Epithelial cell of proximal tubule (primary cell): ENCODE measurements at regions not wholly inside any gene's neighbourhood (a gene's known extent, or its start where the extent isn't known, plus 50 kb on each side); places are given as distances from the start of the nearest gene placed in this dataset.
A peak's percentile ranks its signal among the peaks of the same experiment; 100 is the strongest.

Source experiments
- DNase-seq: peaks from one replicate; pipeline ENCODE4 v3.0.0-alpha.2; 2011; ENCODE audit warnings: low read depth
- H3K4me3 ChIP-seq: 2 replicates; pipeline ENCODE4 v1.5.1; 2011; ENCODE audit warnings: low read depth, mild to moderate bottlenecking, low read length
- CTCF ChIP-seq: conservative IDR thresholded peaks from 2 replicates; pipeline ENCODE4 v1.5.1; 2012; ENCODE audit warnings: low read depth, mild to moderate bottlenecking, low read length

- TF ChIP-seq CTCF, result no peak
- no peak overlapping the region for H3K4me3 ChIP-seq
- peak; percentile 70 for DNase-seq
These were observed 236.9 kb downstream of the AR start for GRCh38 chrX:67780694-67781109.

GRCh38 chrX:67781132-67781531 lies 237.3 kb downstream of the AR start:
- TF ChIP-seq CTCF, result no peak
- no peak for DNase-seq
- no peak overlapping the region for H3K4me3 ChIP-seq

- no peak for DNase-seq
- TF ChIP-seq CTCF, result no peak
These were observed 240.9 kb downstream of the AR start for GRCh38 chrX:67784712-67785111.

GRCh38 chrX:67787196-67787595 lies 243.4 kb downstream of the AR start:
- H3K4me3 ChIP-seq, result no peak overlapping the region
- no peak for DNase-seq
- TF ChIP-seq CTCF, result no peak

More at GRCh38 chrX:67784712-67785111, 240.9 kb downstream of the AR start:
- H3K4me3 ChIP-seq, result no peak overlapping the region

GRCh38 chrX:67789536-67789935 lies 245.7 kb downstream of the AR start:
- no peak for TF ChIP-seq CTCF
- H3K4me3 ChIP-seq, result no peak overlapping the region
- no peak for DNase-seq
